Panc1 (cell line): ENCODE measurements at regions not wholly inside any gene's neighbourhood (a gene's known extent, or its start where the extent isn't known, plus 50 kb on each side); places are given as distances from the start of the nearest gene placed in this dataset.

Source experiments
- ATAC-seq: fragments of 200-7000 bp; cut with Tn5 transposase; 2 replicates; pipeline ENCODE4 v1.9.1; 2020; ENCODE audit warnings: mild to moderate bottlenecking, moderate library complexity
- BruUV-seq: library from RNA; stranded (reverse); fragments of 400-500 nt; replicated peaks from 2 replicates; lab custom pipeline; 2021; lab: Mats Ljungman, UMichigan
- CTCF ChIA-PET: fragments of 300-600 bp; sonication (Branson Sonifier 250); formaldehyde crosslinking; loops from one replicate; lab custom pipeline; 2022; ENCODE audit warnings: antibody characterized with exemption; lab: Charles Lee
- POLR2A ChIA-PET: fragments of 300-600 bp; sonication (Branson Sonifier 250); formaldehyde crosslinking; loops from one replicate; lab custom pipeline; 2022; ENCODE audit warnings: antibody characterized with exemption; lab: Charles Lee
- DNase-seq: peaks from one replicate; pipeline ENCODE4 v3.0.0-alpha.2; 2010; ENCODE audit warnings: low read depth, low spot score
- H3K27ac ChIP-seq: 2 replicates; pipeline ENCODE4 v1.5.1; 2011; ENCODE audit warnings: mild to moderate bottlenecking, low read length, inconsistent platforms
- H3K27me3 ChIP-seq: fragments of 200-500 bp; sonication (Bioruptor generic); 2 replicates; pipeline ENCODE4 v1.6.0; 2014; ENCODE audit warnings: low read length, inconsistent platforms; ENCODE audit not compliant: control insufficient read depth, insufficient read depth
- H3K36me3 ChIP-seq: fragments of 200-500 bp; sonication (Bioruptor generic); 2 replicates; pipeline ENCODE4 v1.5.1; 2014; ENCODE audit warnings: inconsistent platforms, mild to moderate bottlenecking, low read length, moderate library complexity; ENCODE audit not compliant: control insufficient read depth, insufficient read depth
- H3K4me1 ChIP-seq: 2 replicates; pipeline ENCODE4 v1.5.1; 2011; ENCODE audit warnings: inconsistent platforms, mild to moderate bottlenecking, low read length, moderate library complexity; ENCODE audit not compliant: control insufficient read depth, insufficient read depth
- H3K4me3 ChIP-seq, 2 experiments: 2 replicates each; pipeline ENCODE4 v1.5.1; 2011 to 2012; ENCODE audit warnings: low read depth in 2 of 2, low read length in 2 of 2, mild to moderate bottlenecking in 2 of 2, inconsistent platforms in 1 of 2, moderate library complexity in 1 of 2
- H3K9me3 ChIP-seq: fragments of 200-500 bp; sonication (Bioruptor generic); 2 replicates; pipeline ENCODE4 v1.5.1; 2014; ENCODE audit warnings: low read depth, mild to moderate bottlenecking, inconsistent platforms, low read length, moderate library complexity; ENCODE audit not compliant: control insufficient read depth, insufficient read depth
- POLR2AphosphoS5 ChIP-seq: IDR thresholded peaks from 2 replicates; pipeline ENCODE4 v1.6.1; 2012; ENCODE audit warnings: mild to moderate bottlenecking, low read depth, low read length, moderate library complexity
- SIN3A ChIP-seq: IDR thresholded peaks from 2 replicates; pipeline ENCODE4 v1.6.1; 2012; ENCODE audit warnings: low read depth, mild to moderate bottlenecking, low read length, moderate library complexity, borderline replicate concordance; ENCODE audit not compliant: insufficient read depth
- TCF7L2 ChIP-seq: IDR thresholded peaks from 2 replicates; pipeline ENCODE4 v1.6.1; 2011; ENCODE audit warnings: mild to moderate bottlenecking, low read depth, low read length, inconsistent platforms
- in situ Hi-C: cut with HindIII; loops from 2 replicates; pipeline ENCODE4 v1.10.0; 2016; ENCODE audit warnings: low sequenced_read_pairs, low pct_unique_long_range_greater_than_20kb
- intact Hi-C: fragments of 100-400 bp; cut with micrococcal nuclease; formaldehyde crosslinking; loops from one replicate; pipeline ENCODE4 v1.10.0; 2022; ENCODE audit not compliant: unreplicated experiment
- TF ChIP-seq, protein P1 (sequence below): fragments of 450-650 bp; IDR thresholded peaks from 2 replicates; pipeline ENCODE4 v1.5.1; 2017; ENCODE audit warnings: mild to moderate bottlenecking
- TF ChIP-seq, protein P2 (sequence below), 2 experiments: IDR thresholded peaks; 2 replicates each; pipeline ENCODE4 v1.6.1; 2011 to 2012; ENCODE audit warnings: low read depth in 2 of 2, control low read depth in 1 of 2, low read length in 1 of 2, mild to moderate bottlenecking in 1 of 2, moderate library complexity in 1 of 2; ENCODE audit not compliant: insufficient read depth in 1 of 2

DNA sequence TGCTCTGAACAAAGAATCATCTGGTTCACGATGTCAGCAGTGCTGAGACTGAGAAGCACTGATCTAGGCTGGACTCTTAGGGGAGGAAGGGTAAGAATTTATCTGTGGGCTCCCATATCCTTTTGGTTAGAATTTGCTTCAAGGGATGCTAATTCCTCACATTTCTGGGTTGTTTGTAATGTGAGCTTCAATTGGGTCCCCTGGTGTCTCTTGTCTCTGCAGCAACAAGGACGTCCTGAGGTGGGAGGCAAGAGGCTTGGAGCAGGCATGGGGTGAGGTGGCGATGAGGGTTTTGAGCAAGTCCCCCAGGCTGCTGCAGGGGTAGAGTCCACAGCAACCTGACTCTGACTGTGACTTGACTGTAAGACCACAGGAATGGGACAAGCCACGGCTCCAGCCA lies 213.8 kb upstream of the NLRP1 start:
- Histone ChIP-seq H3K9me3 (no peaks in the 10 kb centered on the region), H3K4me1 (no peaks in the 10 kb centered on the region), H3K36me3 (no peaks in the 10 kb centered on the region), H3K27me3 (no peaks in the 10 kb centered on the region), H3K27ac (no peak overlapping the region), H3K4me3 (no peak overlapping the region)
- no peak for ATAC-seq
- POLR2A ChIA-PET: no interaction called here
- CTCF ChIA-PET: no interaction called here
- DNase-seq: no peak
- BruUV-seq: no TSS peak
- TF ChIP-seq, protein P1, sequence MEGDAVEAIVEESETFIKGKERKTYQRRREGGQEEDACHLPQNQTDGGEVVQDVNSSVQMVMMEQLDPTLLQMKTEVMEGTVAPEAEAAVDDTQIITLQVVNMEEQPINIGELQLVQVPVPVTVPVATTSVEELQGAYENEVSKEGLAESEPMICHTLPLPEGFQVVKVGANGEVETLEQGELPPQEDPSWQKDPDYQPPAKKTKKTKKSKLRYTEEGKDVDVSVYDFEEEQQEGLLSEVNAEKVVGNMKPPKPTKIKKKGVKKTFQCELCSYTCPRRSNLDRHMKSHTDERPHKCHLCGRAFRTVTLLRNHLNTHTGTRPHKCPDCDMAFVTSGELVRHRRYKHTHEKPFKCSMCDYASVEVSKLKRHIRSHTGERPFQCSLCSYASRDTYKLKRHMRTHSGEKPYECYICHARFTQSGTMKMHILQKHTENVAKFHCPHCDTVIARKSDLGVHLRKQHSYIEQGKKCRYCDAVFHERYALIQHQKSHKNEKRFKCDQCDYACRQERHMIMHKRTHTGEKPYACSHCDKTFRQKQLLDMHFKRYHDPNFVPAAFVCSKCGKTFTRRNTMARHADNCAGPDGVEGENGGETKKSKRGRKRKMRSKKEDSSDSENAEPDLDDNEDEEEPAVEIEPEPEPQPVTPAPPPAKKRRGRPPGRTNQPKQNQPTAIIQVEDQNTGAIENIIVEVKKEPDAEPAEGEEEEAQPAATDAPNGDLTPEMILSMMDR: no peak
- no peak for TF ChIP-seq SIN3A
- intact Hi-C loops: no loop called here
- in situ Hi-C loops: no loop called here

DNA sequence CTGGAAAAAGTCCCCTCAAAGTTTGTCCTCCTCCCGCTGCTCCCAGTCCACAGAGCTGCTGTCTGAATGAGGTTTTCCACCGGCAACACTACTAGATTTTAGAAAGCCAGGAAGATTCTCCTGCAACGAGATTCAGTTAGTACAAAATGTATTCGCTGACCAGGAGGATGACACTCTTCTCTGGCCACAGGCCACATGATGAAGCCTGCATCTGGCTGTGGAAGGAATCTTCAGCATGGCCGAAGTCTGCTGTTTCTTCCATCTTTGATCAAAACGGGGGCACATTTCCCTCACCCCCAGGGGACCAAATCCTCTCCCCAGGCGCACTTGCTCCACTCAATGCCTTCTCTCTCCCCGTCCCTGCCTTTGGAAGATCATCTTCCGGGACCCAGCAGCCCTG lies 215.8 kb upstream of the NLRP1 start:
- Histone ChIP-seq H3K9me3 (no peaks in the 10 kb centered on the region), H3K4me3 (no peak overlapping the region), H3K36me3 (no peaks in the 10 kb centered on the region), H3K27me3 (no peaks in the 10 kb centered on the region), H3K27ac (no peak overlapping the region), H3K4me1 (no peaks in the 10 kb centered on the region)
- no TSS peak for BruUV-seq
- in situ Hi-C loops: no loop called here
- CTCF ChIA-PET: no interaction called here
- ATAC-seq (no peak), DNase-seq (no peak)
- intact Hi-C loops: no loop called here
- no peak for TF ChIP-seq SIN3A
- TF ChIP-seq, protein P1: no peak
- no peak for TF ChIP-seq TCF7L2
- no peak for TF ChIP-seq POLR2AphosphoS5
- TF ChIP-seq, protein P2, sequence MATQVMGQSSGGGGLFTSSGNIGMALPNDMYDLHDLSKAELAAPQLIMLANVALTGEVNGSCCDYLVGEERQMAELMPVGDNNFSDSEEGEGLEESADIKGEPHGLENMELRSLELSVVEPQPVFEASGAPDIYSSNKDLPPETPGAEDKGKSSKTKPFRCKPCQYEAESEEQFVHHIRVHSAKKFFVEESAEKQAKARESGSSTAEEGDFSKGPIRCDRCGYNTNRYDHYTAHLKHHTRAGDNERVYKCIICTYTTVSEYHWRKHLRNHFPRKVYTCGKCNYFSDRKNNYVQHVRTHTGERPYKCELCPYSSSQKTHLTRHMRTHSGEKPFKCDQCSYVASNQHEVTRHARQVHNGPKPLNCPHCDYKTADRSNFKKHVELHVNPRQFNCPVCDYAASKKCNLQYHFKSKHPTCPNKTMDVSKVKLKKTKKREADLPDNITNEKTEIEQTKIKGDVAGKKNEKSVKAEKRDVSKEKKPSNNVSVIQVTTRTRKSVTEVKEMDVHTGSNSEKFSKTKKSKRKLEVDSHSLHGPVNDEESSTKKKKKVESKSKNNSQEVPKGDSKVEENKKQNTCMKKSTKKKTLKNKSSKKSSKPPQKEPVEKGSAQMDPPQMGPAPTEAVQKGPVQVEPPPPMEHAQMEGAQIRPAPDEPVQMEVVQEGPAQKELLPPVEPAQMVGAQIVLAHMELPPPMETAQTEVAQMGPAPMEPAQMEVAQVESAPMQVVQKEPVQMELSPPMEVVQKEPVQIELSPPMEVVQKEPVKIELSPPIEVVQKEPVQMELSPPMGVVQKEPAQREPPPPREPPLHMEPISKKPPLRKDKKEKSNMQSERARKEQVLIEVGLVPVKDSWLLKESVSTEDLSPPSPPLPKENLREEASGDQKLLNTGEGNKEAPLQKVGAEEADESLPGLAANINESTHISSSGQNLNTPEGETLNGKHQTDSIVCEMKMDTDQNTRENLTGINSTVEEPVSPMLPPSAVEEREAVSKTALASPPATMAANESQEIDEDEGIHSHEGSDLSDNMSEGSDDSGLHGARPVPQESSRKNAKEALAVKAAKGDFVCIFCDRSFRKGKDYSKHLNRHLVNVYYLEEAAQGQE (IDR thresholded peaks at IDR 0.05; ENCODE audit: insufficient read depth in 1 of 2, low read depth in 2 of 2, low read length in 1 of 2): no peak
- POLR2A ChIA-PET: no interaction called here
